HEK293T (cell line): ENCODE measurements at regions not wholly inside any gene's neighbourhood (a gene's known extent, or its start where the extent isn't known, plus 50 kb on each side); places are given as distances from the start of the nearest gene placed in this dataset.
"Not testable (repeated sequence)": the region's sequence is repeated elsewhere in the genome, so short reads cannot be mapped to it uniquely, and the experiment has no call there.

Source experiments
- CTCF ChIA-PET: fragments of 350-600 bp; formaldehyde crosslinking; extraction: SDS; loops from one replicate; lab custom pipeline; 2021; ENCODE audit warnings: antibody characterized with exemption, inconsistent platforms; lab: Yijun Ruan, JAX
- POLR2A ChIA-PET: fragments of 350-600 bp; formaldehyde crosslinking; extraction: SDS; loops from one replicate; lab custom pipeline; 2020; ENCODE audit warnings: antibody characterized with exemption, inconsistent platforms; lab: Yijun Ruan, JAX
- DNase-seq: peaks from one replicate; pipeline ENCODE4 v3.0.0; 2012; ENCODE audit warnings: mixed read lengths; ENCODE audit errors: extremely low spot score
- ARNT ChIP-seq: fragments of 450-650 bp; IDR thresholded peaks from 2 replicates; pipeline ENCODE4 v1.6.1; 2017; ENCODE audit warnings: mild to moderate bottlenecking
- BHLHE40 ChIP-seq: fragments of 450-650 bp; IDR thresholded peaks from 2 replicates; pipeline ENCODE4 v1.6.1; 2016; ENCODE audit warnings: mild to moderate bottlenecking, moderate library complexity, borderline replicate concordance
- CTBP1 ChIP-seq: fragments of 450-650 bp; IDR thresholded peaks from 2 replicates; pipeline ENCODE4 v1.6.1; 2016; ENCODE audit warnings: borderline replicate concordance
- ELF4 ChIP-seq: fragments of 450-650 bp; IDR thresholded peaks from 2 replicates; pipeline ENCODE4 v1.6.1; 2017; ENCODE audit warnings: antibody characterized with exemption
- FOXA1 ChIP-seq: fragments of 450-650 bp; IDR thresholded peaks from 2 replicates; pipeline ENCODE4 v1.6.1; 2016; ENCODE audit warnings: mild to moderate bottlenecking
- FOXK2 ChIP-seq: fragments of 450-650 bp; IDR thresholded peaks from 2 replicates; pipeline ENCODE4 v1.6.1; 2016; ENCODE audit warnings: mild to moderate bottlenecking
- FOXM1 ChIP-seq: fragments of 450-650 bp; IDR thresholded peaks from 2 replicates; pipeline ENCODE4 v1.6.1; 2017; ENCODE audit warnings: mild to moderate bottlenecking, borderline replicate concordance
- HDGF ChIP-seq: fragments of 450-650 bp; IDR thresholded peaks from 2 replicates; pipeline ENCODE4 v1.6.1; 2017; ENCODE audit warnings: antibody characterized with exemption, borderline replicate concordance
- L3MBTL2 ChIP-seq: fragments of 450-650 bp; conservative IDR thresholded peaks from 2 replicates; pipeline ENCODE4 v1.6.1; 2016; ENCODE audit warnings: mild to moderate bottlenecking
- LEF1 ChIP-seq: fragments of 450-650 bp; IDR thresholded peaks from 2 replicates; pipeline ENCODE4 v1.6.1; 2017; ENCODE audit warnings: mild to moderate bottlenecking, borderline replicate concordance
- NFRKB ChIP-seq: fragments of 450-650 bp; IDR thresholded peaks from 2 replicates; pipeline ENCODE4 v1.6.1; 2016; ENCODE audit warnings: mild to moderate bottlenecking, moderate library complexity
- SP1 ChIP-seq: fragments of 450-650 bp; IDR thresholded peaks from 2 replicates; pipeline ENCODE4 v1.6.1; 2017
- SUZ12 ChIP-seq: fragments of 450-650 bp; IDR thresholded peaks from 2 replicates; pipeline ENCODE4 v1.6.1; 2016; ENCODE audit warnings: mild to moderate bottlenecking
- TARDBP ChIP-seq: fragments of 450-650 bp; IDR thresholded peaks from 2 replicates; pipeline ENCODE4 v1.6.1; 2016
- ZNF384 ChIP-seq: fragments of 450-650 bp; IDR thresholded peaks from 2 replicates; pipeline ENCODE4 v1.6.1; 2016
- TF ChIP-seq, protein P1 (sequence below): fragments of 450-650 bp; IDR thresholded peaks from 2 replicates; pipeline ENCODE4 v1.6.1; 2016

- ChIA-PET POLR2A (no interaction called here), CTCF (no interaction called here)
- no peak for TF ChIP-seq TARDBP
- TF ChIP-seq BHLHE40: no peak
- no peak for TF ChIP-seq HDGF
- no peak for TF ChIP-seq SUZ12
- no peak for TF ChIP-seq CTBP1
- no peak for TF ChIP-seq SP1
- no peak for TF ChIP-seq FOXK2
- TF ChIP-seq ZNF384: no peak
- TF ChIP-seq L3MBTL2: no peak
- TF ChIP-seq FOXM1: no peak
- TF ChIP-seq FOXA1: no peak
- TF ChIP-seq LEF1: no peak
- no peak for TF ChIP-seq ELF4
- TF ChIP-seq, protein P1, sequence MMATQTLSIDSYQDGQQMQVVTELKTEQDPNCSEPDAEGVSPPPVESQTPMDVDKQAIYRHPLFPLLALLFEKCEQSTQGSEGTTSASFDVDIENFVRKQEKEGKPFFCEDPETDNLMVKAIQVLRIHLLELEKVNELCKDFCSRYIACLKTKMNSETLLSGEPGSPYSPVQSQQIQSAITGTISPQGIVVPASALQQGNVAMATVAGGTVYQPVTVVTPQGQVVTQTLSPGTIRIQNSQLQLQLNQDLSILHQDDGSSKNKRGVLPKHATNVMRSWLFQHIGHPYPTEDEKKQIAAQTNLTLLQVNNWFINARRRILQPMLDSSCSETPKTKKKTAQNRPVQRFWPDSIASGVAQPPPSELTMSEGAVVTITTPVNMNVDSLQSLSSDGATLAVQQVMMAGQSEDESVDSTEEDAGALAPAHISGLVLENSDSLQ: no peak
- no peak for TF ChIP-seq ARNT
- DNase-seq: no peak
Measured at GRCh38 chr3:31314258-31314657, 218.5 kb upstream of the STT3B start.

DNA sequence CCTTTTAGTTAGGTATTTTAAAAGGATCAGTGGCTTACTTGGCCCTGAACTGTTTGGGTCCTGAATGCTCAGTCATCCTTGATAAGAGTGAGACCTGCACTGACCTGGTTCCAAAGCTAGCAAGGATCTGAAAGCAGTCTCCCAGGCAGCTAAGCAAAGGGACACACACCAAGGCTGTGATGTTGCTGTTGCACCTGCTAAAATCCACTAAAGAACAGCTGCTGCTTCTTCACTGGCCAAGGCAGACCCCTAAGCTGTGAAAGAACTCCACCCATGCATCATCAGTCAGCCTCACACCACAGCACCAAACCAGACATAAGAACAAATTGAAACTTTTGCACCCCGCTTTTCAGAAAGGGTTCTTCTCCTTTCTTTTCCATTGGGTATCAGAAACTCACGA lies 213.4 kb upstream of the STT3B start:
- ChIA-PET CTCF (no interaction called here), POLR2A (no interaction called here)
- no peak for TF ChIP-seq FOXM1
- no peak for DNase-seq

DNA sequence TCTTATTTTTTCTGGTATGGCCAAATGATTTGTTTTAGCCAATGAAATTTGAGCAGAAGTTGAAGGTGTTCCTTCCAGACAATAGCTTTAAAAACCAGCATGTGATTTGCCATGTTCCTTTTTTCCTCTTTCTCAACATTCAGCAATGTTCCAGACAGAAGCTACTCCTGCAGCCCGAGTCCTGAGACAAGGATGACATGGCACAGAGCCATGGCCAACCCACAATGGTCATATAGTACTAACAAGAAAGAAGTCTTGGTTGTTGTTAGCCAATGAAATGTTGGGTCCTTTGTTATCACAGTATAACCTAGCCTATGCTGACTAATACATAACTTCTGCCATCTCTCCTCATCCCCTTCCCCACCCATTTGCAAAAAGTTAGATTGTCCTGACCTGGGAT lies 211.1 kb upstream of the STT3B start:
- ChIA-PET CTCF (no interaction called here), POLR2A (no interaction called here)
- TF ChIP-seq TARDBP: no peak
- no peak for TF ChIP-seq NFRKB
- TF ChIP-seq FOXM1: no peak
- no peak for TF ChIP-seq FOXK2
- no peak for TF ChIP-seq SUZ12
- TF ChIP-seq ZNF384: no peak
- no peak for TF ChIP-seq ARNT
- no peak for TF ChIP-seq SP1
- TF ChIP-seq LEF1: no peak
- no peak for DNase-seq

DNA sequence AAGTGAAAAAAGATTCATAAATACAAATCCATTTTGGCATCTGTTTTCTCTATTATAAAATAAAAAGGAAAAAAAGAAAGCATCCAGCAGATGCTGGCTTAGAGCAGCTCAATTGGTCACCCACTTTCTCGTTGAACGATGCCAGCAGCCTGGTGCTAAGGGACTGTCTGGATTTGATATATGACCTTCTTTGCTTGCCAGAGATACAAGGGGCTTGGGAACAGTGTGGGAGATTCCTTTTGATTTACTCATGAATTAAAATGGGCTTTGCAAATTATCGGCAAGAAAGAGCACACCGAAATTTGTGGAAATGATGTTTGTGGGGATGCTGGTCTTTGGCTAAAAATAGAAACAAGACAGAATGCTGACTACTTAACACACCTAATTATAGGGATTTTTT lies 210.3 kb upstream of the STT3B start:
- POLR2A ChIA-PET: no interaction called here
- CTCF ChIA-PET: no interaction called here
- no peak for TF ChIP-seq ELF4
- no peak for TF ChIP-seq NFRKB
- TF ChIP-seq SUZ12: no peak
- TF ChIP-seq FOXA1: no peak
- no peak for TF ChIP-seq ARNT
- no peak for TF ChIP-seq TARDBP
- TF ChIP-seq LEF1: no peak
- TF ChIP-seq FOXK2: no peak
- TF ChIP-seq HDGF: no peak
- no peak for TF ChIP-seq FOXM1
- TF ChIP-seq SP1: no peak
- TF ChIP-seq CTBP1: no peak
- no peak for TF ChIP-seq BHLHE40
- TF ChIP-seq L3MBTL2: no peak
- TF ChIP-seq ZNF384: no peak
- TF ChIP-seq, protein P1: no peak
- DNase-seq: no peak

DNA sequence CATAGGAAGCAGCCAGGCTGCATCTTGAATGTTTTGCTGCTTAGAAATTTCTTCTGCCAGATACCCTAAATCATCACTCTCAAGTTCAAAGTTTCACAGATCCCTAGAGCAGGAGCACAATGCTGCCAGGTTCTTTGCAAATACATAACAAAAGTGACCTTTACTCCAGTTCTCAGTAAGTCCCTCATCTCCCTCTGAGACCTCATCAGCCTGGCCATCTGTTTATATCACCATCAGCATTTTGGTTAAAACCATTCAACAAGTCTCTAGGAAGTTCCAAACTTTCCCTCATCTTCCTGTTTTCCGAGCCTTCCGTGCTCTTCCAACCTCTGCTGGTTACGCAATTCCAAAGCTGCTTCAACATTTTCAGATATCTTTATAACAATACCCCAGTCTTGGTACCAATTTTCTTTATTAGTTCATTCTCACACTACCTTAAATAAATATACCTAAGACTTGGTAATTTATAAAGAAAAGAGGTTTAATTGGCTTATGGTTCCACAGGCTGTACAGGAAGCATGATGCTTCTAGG lies 204.8 kb upstream of the STT3B start:
- POLR2A ChIA-PET, CTCF ChIA-PET, DNase-seq: not testable (repeated sequence)

- ChIA-PET POLR2A (no interaction called here), CTCF (interaction anchor here (0.6 kb wide), 1 partner anchor 105 kb away, joined by 3 read pairs; no protein-coding TSS in a partner anchor)
- TF ChIP-seq NFRKB (no peak), BHLHE40 (no peak), CTBP1 (no peak), ZNF384 (no peak), FOXA1 (no peak)
- DNase-seq: no peak
Measured at GRCh38 chr3:31331278-31331677, 201.4 kb upstream of the STT3B start.

DNA sequence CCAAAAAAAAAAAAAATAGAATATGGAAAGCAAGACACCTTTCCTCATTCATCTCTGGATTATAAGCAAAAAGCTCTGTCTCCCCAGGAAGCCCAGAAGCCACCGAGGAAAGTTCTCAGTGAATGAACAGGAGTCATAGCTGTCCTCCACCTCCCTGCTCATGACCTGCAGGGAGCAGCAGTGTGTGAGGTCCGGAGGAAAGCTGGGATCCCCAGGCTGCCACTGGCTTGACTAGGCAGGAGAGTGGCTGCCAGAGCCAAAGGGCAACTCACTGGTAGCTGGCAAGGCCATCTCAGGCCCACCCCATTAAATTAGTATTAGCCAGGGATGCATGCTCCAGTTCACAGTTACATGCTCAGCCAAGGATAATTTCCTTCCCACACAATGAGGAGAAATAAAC lies 191.6 kb upstream of the STT3B start:
- ChIA-PET CTCF (no interaction called here), POLR2A (no interaction called here)
- no peak for DNase-seq
- TF ChIP-seq SP1: no peak
- TF ChIP-seq FOXK2: no peak
- TF ChIP-seq HDGF: no peak
- TF ChIP-seq LEF1: no peak
- TF ChIP-seq, protein P1: no peak
- no peak for TF ChIP-seq TARDBP
- no peak for TF ChIP-seq FOXA1
- TF ChIP-seq NFRKB: no peak
- no peak for TF ChIP-seq ELF4
